Activated CD4-positive, alpha-beta T cell treated with anti-CD3 and anti-CD28 coated beads, Interleukin-2, amount 10 ng/mL, durations not matched to agents 24 days and 14 days (primary cell): ENCODE measurements at regions not wholly inside any gene's neighbourhood (a gene's known extent, or its start where the extent isn't known, plus 50 kb on each side); places are given as distances from the start of the nearest gene placed in this dataset.
"Not testable (repeated sequence)": the region's sequence is repeated elsewhere in the genome, so short reads cannot be mapped to it uniquely, and the experiment has no call there.

Source experiments
- DNase-seq: peaks from one replicate; pipeline ENCODE4 v3.0.0; 2022
- H3K27ac Mint-ChIP-seq: one replicate; pipeline ENCODE4 v1.8.0; 2022; ENCODE audit warnings: mild to moderate bottlenecking, mixed read lengths
- H3K27me3 Mint-ChIP-seq: one replicate; pipeline ENCODE4 v1.8.0; 2022; ENCODE audit warnings: mixed read lengths
- H3K36me3 Mint-ChIP-seq: one replicate; pipeline ENCODE4 v1.8.0; 2022; ENCODE audit warnings: low read depth, mild to moderate bottlenecking, mixed read lengths
- H3K4me1 Mint-ChIP-seq: one replicate; pipeline ENCODE4 v1.8.0; 2021; ENCODE audit warnings: mixed read lengths
- H3K4me3 Mint-ChIP-seq: one replicate; pipeline ENCODE4 v1.8.0; 2022; ENCODE audit warnings: mild to moderate bottlenecking, moderate library complexity, mixed read lengths
- H3K9me3 Mint-ChIP-seq: one replicate; pipeline ENCODE4 v1.8.0; 2021; ENCODE audit warnings: mixed read lengths
- intact Hi-C: fragments of 100-400 bp; cut with micrococcal nuclease; formaldehyde crosslinking; loops from one replicate; pipeline ENCODE4 v1.15.1; 2023

DNA sequence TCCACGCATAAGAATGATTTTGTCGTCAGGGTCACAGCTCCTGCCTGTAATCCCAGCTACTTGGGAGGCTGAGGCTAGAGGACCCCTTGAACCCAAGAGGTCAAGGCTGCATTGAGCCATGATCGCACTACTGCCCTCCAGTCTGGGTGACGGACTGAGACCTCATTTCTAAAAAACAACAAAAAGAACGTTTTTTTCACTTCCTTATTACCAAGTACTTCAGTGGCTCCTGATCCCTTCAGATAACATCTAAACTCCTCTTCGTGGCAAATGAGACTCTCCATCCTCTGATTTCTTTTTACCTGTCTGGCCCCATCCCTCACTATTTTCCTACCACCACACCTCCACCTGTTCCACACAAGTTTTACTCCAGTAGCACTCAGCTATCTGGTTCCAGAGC is 105.4 kb upstream of the TLK1 start:
- no peak for DNase-seq
- Mint-ChIP-seq H3K27ac (no peak overlapping the region), H3K4me1 (peaks cover 16% of the 10 kb centered on the region), H3K4me3 (no peak overlapping the region), H3K36me3 (no peaks in the 10 kb centered on the region), H3K27me3 (no peaks in the 10 kb centered on the region), H3K9me3 (no peaks in the 10 kb centered on the region)
- intact Hi-C loops: no loop called here

DNA sequence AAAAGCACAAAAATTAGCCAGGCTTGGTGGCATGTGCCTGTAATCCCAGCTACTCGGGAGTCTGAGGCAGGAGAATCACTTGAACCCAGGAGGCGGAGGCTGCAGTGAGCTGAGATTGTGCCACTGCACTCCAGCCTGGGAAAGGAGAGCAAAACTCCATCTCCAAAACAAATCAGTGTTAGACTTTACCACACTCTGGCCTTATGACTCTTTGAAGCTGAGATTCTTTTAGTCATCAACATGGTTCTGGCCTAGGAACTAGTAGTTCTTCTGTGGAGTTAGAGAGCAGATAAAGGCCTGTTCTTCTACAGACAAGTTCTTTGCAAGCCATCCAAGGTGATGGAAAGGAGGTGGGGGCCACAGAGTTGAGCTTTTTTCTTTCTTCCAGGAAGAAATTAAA is 100.8 kb upstream of the TLK1 start:
- not testable (repeated sequence) for H3K27me3 Mint-ChIP-seq, DNase-seq, H3K4me3 Mint-ChIP-seq, H3K9me3 Mint-ChIP-seq, H3K36me3 Mint-ChIP-seq
- intact Hi-C loops: loop anchor here (2.0 to 5.0 kb wide), 6 partner anchors 34 to 894 kb away; partner anchors contain the start of gene GORASP2
- peaks cover 28% of the 10 kb centered on the region for H3K4me1 Mint-ChIP-seq
- peak overlapping the region; percentile 45 for H3K27ac Mint-ChIP-seq

DNA sequence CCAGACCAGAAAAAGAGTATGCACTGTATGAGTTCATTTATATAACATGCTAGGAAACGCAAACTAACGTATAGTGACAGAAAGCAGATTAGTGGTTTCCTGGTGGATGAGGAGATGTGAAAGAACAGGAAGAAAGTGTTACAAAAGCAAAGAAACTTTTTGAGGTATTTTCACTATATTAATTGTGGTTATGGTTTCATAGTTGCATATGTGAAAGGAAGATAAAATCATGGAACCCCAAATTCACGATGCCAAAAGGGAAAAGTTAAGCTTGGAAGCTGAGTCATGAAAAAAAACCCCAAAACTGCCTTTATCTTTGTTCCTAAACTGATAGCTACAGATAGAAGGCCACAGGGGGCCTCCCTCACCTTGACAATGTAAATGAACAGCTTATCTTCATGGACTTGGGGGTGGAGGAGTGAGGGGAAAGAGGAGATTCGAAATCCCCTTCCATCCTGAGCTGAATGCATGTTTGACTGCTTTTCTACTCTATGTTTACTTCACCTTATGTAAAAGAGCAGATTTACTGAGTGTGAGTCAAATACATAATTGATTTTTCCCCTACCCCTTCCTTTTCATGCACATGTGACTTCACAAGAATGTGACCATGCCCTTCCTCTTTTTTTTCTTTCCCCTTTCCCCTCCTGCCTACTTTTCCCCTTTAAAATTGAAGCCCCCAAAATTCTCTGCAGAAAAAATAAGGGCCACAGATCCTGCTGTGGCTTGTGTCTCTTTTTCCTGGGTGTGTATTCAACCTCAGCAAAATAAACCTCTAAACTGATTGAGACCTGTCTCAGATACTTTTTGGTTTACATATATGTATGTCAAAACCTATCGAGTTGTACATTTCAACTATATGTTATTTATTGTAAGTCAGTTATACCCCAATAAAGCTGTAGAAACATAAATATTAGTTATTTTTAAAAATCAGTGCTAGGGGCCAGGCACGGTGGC is 100.1 kb upstream of the TLK1 start:
- Mint-ChIP-seq H3K4me3 (peak overlapping the region; percentile 10), H3K36me3 (no peaks in the 10 kb centered on the region), H3K9me3 (no peaks in the 10 kb centered on the region), H3K27ac (peak overlapping the region; percentile 83), H3K4me1 (peaks cover 28% of the 10 kb centered on the region), H3K27me3 (no peaks in the 10 kb centered on the region)
- intact Hi-C loops: loop anchor here (1.0 to 5.0 kb wide), 11 partner anchors 33 to 893 kb away; partner anchors contain the start of genes DCAF17 and GORASP2
- peak; percentile 62 for DNase-seq

- no peaks in the 10 kb centered on the region for H3K36me3 Mint-ChIP-seq
- peaks cover 3% of the 10 kb centered on the region for H3K9me3 Mint-ChIP-seq
- intact Hi-C loops: no loop called here
- no peaks in the 10 kb centered on the region for H3K27me3 Mint-ChIP-seq
- H3K27ac Mint-ChIP-seq: no peak overlapping the region
- peaks cover 10% of the 10 kb centered on the region for H3K4me1 Mint-ChIP-seq
- DNase-seq: no peak
- H3K4me3 Mint-ChIP-seq: no peak overlapping the region
Observed at GRCh38 chr2:171254666-171255065, 94.0 kb upstream of the TLK1 start.

GRCh38 chr2:171253900-171254650 is 93.4 kb upstream of the TLK1 start:
- Mint-ChIP-seq H3K4me3 (no peak overlapping the region), H3K27me3 (no peaks in the 10 kb centered on the region), H3K36me3 (no peaks in the 10 kb centered on the region), H3K9me3 (peaks cover 3% of the 10 kb centered on the region), H3K4me1 (peaks cover 15% of the 10 kb centered on the region), H3K27ac (no peak overlapping the region)
- no peak for DNase-seq
- intact Hi-C loops: no loop called here

- Mint-ChIP-seq H3K4me1 (peaks cover 23% of the 10 kb centered on the region), H3K27ac (no peak overlapping the region), H3K27me3 (no peaks in the 10 kb centered on the region), H3K36me3 (no peaks in the 10 kb centered on the region), H3K4me3 (no peak overlapping the region), H3K9me3 (peaks cover 3% of the 10 kb centered on the region)
- DNase-seq: no peak
- intact Hi-C loops: no loop called here
Observed at GRCh38 chr2:171253279-171253678, 92.6 kb upstream of the TLK1 start.

GRCh38 chr2:171249689-171250088 is 89.0 kb upstream of the TLK1 start:
- Mint-ChIP-seq H3K36me3 (peaks cover 8% of the 10 kb centered on the region), H3K9me3 (peaks cover 23% of the 10 kb centered on the region), H3K4me1 (peaks cover 46% of the 10 kb centered on the region), H3K4me3 (no peak overlapping the region), H3K27me3 (no peaks in the 10 kb centered on the region), H3K27ac (no peak overlapping the region)
- intact Hi-C loops: loop anchor here (5.0 to 10.0 kb wide), 5 partner anchors 37 to 277 kb away; partner anchors contain the start of gene TLK1
- DNase-seq: no peak

DNA sequence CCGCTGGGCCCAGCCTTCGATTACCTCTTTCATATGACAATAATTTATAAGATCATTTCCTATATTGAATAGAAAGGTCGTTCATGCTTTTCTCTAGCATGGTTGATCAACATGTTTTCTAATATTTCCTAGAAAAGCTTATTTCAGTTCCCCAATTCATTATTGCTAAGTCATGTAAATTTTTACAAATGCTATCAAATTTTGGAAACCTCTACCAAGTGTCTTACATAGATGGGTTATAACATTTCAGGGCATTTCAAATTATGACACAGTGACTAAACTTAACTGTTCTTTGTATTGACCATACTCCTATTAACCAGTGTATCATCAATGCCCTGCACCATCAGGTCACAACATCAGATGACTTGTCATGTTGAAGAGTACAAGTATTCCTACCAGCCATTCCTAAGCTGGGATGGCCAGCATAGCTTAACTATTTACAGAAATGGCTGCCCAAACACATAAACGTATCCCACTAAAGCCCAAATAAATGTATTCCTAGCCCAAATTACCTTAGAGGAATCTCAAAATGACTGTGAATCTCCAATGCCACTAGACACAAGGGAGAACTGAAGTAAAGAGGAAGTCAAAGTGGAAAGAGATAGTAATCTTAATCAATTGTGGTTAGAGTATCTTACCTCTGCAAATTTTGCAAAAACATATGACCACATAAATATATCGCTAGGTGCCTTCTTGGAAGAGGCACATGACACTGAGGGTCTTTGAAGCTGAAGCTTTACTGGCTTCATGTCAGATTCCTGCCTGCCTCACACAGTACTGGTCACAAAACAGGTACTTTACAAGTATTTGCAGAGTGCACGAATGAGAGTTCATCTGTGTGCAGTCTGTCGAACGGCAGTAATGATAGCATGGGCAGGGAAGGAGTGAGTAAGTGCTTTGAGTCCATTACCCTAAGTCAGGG is 87.3 kb upstream of the TLK1 start:
- H3K27ac Mint-ChIP-seq: peak overlapping the region; percentile 47

DNA sequence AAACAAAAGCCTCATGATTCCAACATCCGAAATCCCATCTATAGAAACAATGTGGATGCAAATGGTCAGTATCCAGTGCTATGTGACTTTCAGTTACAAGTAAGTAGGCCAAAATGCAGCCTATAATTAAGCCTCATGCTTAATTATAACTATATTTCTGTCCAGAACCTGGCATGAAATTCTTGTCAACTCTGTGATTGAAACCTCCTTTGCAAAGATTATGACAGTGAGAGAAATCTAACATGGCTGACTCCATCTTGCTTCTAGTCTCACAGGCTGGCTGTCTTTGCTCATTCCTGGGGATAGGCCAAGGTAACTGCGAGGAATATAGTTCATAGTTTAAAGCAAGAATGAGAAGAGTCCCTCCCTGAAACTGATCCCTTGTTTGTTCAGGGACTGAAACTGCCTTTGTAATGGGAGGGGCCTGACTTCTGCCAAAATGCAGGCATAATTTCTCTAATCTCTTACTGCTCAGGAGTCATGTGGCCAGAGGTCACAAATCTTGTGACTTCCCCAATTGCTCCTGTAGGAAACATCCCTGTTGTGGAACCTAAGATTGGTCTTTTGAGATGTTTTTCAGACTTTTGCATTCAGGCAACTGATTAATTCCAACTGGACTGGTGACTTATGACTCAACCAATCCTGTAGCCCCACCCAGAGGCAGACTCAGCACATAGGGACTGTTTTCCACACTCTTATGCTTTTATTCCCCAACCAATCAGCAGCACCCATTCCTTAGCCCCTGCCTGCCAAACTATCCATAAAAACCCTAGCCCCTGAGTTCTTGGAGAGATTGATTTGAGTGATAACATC is 84.5 kb upstream of the TLK1 start:
- Mint-ChIP-seq H3K4me1 (peaks cover 43% of the 10 kb centered on the region), H3K27me3 (no peaks in the 10 kb centered on the region), H3K27ac (no peak overlapping the region), H3K4me3 (no peak overlapping the region), H3K36me3 (peaks cover 10% of the 10 kb centered on the region), H3K9me3 (peaks cover 26% of the 10 kb centered on the region)
- intact Hi-C loops: loop anchor here (5.0 to 10.0 kb wide), 5 partner anchors 33 to 273 kb away; partner anchors contain the start of gene TLK1
- DNase-seq: no peak

More for the DNA sequence above, 87.3 kb upstream of the TLK1 start:
- intact Hi-C loops: loop anchor here (1.0 to 10.0 kb wide), 6 partner anchors 36 to 276 kb away; partner anchors contain the start of gene TLK1
- peaks cover 10% of the 10 kb centered on the region for H3K36me3 Mint-ChIP-seq
- peak overlapping the region; percentile 42 for H3K4me3 Mint-ChIP-seq
- H3K4me1 Mint-ChIP-seq: peaks cover 44% of the 10 kb centered on the region
- peak; percentile 82 for DNase-seq
- no peaks in the 10 kb centered on the region for H3K27me3 Mint-ChIP-seq
- H3K9me3 Mint-ChIP-seq: peaks cover 26% of the 10 kb centered on the region

GRCh38 chr2:171244466-171244969 is 83.8 kb upstream of the TLK1 start:
- intact Hi-C loops: loop anchor here (10.0 kb wide), 1 partner anchor 160 kb away; no protein-coding TSS in a partner anchor
- no peak for DNase-seq
- no peak overlapping the region for H3K27ac Mint-ChIP-seq
- H3K4me3 Mint-ChIP-seq: no peak overlapping the region
- H3K4me1 Mint-ChIP-seq: peaks cover 38% of the 10 kb centered on the region
- H3K27me3 Mint-ChIP-seq: no peaks in the 10 kb centered on the region
- H3K9me3 Mint-ChIP-seq: peaks cover 26% of the 10 kb centered on the region
- H3K36me3 Mint-ChIP-seq: peaks cover 10% of the 10 kb centered on the region

- peaks cover 8% of the 10 kb centered on the region for H3K36me3 Mint-ChIP-seq
- peaks cover 23% of the 10 kb centered on the region for H3K9me3 Mint-ChIP-seq
- no peaks in the 10 kb centered on the region for H3K27me3 Mint-ChIP-seq
- H3K27ac Mint-ChIP-seq: no peak overlapping the region
- intact Hi-C loops: loop anchor here (10.0 kb wide), 1 partner anchor 157 kb away; no protein-coding TSS in a partner anchor
- peaks cover 17% of the 10 kb centered on the region for H3K4me1 Mint-ChIP-seq
- DNase-seq: no peak
- no peak overlapping the region for H3K4me3 Mint-ChIP-seq
Observed at GRCh38 chr2:171241771-171242170, 81.1 kb upstream of the TLK1 start.

GRCh38 chr2:171238946-171239345 is 78.3 kb upstream of the TLK1 start:
- no peak overlapping the region for H3K4me3 Mint-ChIP-seq
- intact Hi-C loops: no loop called here
- DNase-seq: no peak
- H3K27me3 Mint-ChIP-seq: peaks cover 9% of the 10 kb centered on the region
- no peak overlapping the region for H3K27ac Mint-ChIP-seq
- H3K36me3 Mint-ChIP-seq: no peaks in the 10 kb centered on the region
- peaks cover 6% of the 10 kb centered on the region for H3K9me3 Mint-ChIP-seq
- H3K4me1 Mint-ChIP-seq: peaks cover 3% of the 10 kb centered on the region
